ENCODE measurements at regions not wholly inside any gene's neighbourhood (a gene's known extent, or its start where the extent isn't known, plus 50 kb on each side); places are given as distances from the start of the nearest gene placed in this dataset.

- DNase-seq (ENCODE audit: low spot score): no peak
Measured at GRCh38 chr6:87936065-87936464, 111.6 kb upstream of the SPACA1 start.

GRCh38 chr6:87935196-87935595 is 112.4 kb upstream of the SPACA1 start:
- DNase-seq (ENCODE audit: low spot score): no peak

GRCh38 chr6:87932361-87932760 is 115.3 kb upstream of the SPACA1 start:
- no peak for DNase-seq (ENCODE audit: low spot score)

- peak; percentile 93 for DNase-seq (ENCODE audit: low spot score)
Measured at GRCh38 chr6:87929843-87930288, 117.8 kb upstream of the SPACA1 start.

GRCh38 chr6:87926687-87927086 is 121.0 kb upstream of the SPACA1 start:
- DNase-seq (ENCODE audit: low spot score): no peak

- DNase-seq (ENCODE audit: low spot score): no peak
Measured at GRCh38 chr6:87926072-87926471, 121.6 kb upstream of the SPACA1 start.

GRCh38 chr6:87925373-87926060 is 122.1 kb upstream of the SPACA1 start:
- DNase-seq (ENCODE audit: low spot score): no peak

- DNase-seq (ENCODE audit: low spot score): no peak
Measured at GRCh38 chr6:87923389-87924050, 124.1 kb upstream of the SPACA1 start.

- no peak for DNase-seq (ENCODE audit: low spot score)
Measured at GRCh38 chr6:87922947-87923330, 124.7 kb upstream of the SPACA1 start.

GRCh38 chr6:87922196-87922946 is 125.3 kb upstream of the SPACA1 start:
- DNase-seq (ENCODE audit: low spot score): no peak

GRCh38 chr6:87921034-87921433 is 126.6 kb upstream of the SPACA1 start:
- DNase-seq (ENCODE audit: low spot score): no peak

- no peak for DNase-seq (ENCODE audit: low spot score)
Measured at GRCh38 chr6:87920245-87920644, 127.4 kb upstream of the SPACA1 start.

- no peak for DNase-seq (ENCODE audit: low spot score)
Measured at GRCh38 chr6:87919416-87919815, 128.2 kb upstream of the SPACA1 start.

- DNase-seq (ENCODE audit: low spot score): no peak
Measured at GRCh38 chr6:87919001-87919400, 128.6 kb upstream of the SPACA1 start.

GRCh38 chr6:87918461-87918941 is 129.1 kb upstream of the SPACA1 start:
- DNase-seq (ENCODE audit: low spot score): no peak

GRCh38 chr6:87917886-87918285 is 129.8 kb upstream of the SPACA1 start:
- no peak for DNase-seq (ENCODE audit: low spot score)

GRCh38 chr6:87916446-87916845 is 131.2 kb upstream of the SPACA1 start:
- DNase-seq (ENCODE audit: low spot score): no peak

GRCh38 chr6:87914637-87915395 is 132.8 kb upstream of the SPACA1 start:
- peak; percentile 30 for DNase-seq (ENCODE audit: low spot score)

GRCh38 chr6:87913974-87914373 is 133.7 kb upstream of the SPACA1 start:
- DNase-seq (ENCODE audit: low spot score): no peak

- DNase-seq (ENCODE audit: low spot score): no peak
Measured at GRCh38 chr6:87912102-87912501, 135.5 kb upstream of the SPACA1 start.

GRCh38 chr6:87909849-87910248 is 137.8 kb upstream of the SPACA1 start:
- DNase-seq (ENCODE audit: low spot score): peak; percentile 80

All from AG08395 (cell line).